Breast epithelium (tissue), 3 donors: ENCODE measurements at regions not wholly inside any gene's neighbourhood (a gene's known extent, or its start where the extent isn't known, plus 50 kb on each side); places are given as distances from the start of the nearest gene placed in this dataset.

Experiments
- CTCF ChIP-seq, 3 donors: fragments of 450-650 bp; IDR thresholded peaks; one replicate each; pipeline ENCODE4 v1.5.1; 2016 to 2017; ENCODE audit warnings: antibody characterized with exemption in 3 of 3, mild to moderate bottlenecking in 3 of 3, moderate library complexity in 3 of 3
- POLR2A ChIP-seq: fragments of 450-650 bp; IDR thresholded peaks from one replicate; pipeline ENCODE4 v1.6.1; 2016; ENCODE audit warnings: antibody characterized with exemption, mild to moderate bottlenecking, moderate library complexity
- POLR2AphosphoS5 ChIP-seq, 3 donors: sonication (generic); formaldehyde crosslinking; IDR thresholded peaks; one replicate each; pipeline ENCODE4 v1.6.1; 2017; ENCODE audit warnings: antibody characterized with exemption in 3 of 3

GRCh38 chr7:68433462-68434070 lies 1164.7 kb upstream of the AUTS2 start:
- TF ChIP-seq CTCF (IDR thresholded peaks at IDR 0.05): no peak
- no peak for TF ChIP-seq POLR2A
- no peak for TF ChIP-seq POLR2AphosphoS5 (IDR thresholded peaks at IDR 0.05)
